ENCODE measurements at regions not wholly inside any gene's neighbourhood (a gene's known extent, or its start where the extent isn't known, plus 50 kb on each side); places are given as distances from the start of the nearest gene placed in this dataset.
"Not testable (repeated sequence)": the region's sequence is repeated elsewhere in the genome, so short reads cannot be mapped to it uniquely, and the experiment has no call there.

DNA sequence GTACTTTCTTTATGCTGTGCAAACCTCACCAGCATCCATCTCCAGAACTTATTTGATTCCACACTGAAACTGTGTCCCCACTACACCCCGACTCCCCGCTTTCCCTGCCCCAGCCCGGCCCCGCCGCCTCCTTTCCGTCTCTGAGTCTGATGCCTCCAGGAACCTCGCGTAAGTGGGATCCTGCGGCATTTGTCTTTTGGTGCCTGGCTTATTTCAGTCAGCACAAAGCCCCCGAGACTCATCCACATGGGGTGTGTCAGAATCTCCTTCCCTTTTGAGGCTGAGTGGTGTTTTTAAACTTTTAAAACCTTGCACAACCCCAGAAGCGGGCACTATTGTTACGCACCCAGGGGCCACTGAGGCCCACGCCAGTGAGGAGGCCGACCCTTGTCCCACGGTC lies 214.4 kb downstream of the BANP start:
- TF ChIP-seq, protein P1, sequence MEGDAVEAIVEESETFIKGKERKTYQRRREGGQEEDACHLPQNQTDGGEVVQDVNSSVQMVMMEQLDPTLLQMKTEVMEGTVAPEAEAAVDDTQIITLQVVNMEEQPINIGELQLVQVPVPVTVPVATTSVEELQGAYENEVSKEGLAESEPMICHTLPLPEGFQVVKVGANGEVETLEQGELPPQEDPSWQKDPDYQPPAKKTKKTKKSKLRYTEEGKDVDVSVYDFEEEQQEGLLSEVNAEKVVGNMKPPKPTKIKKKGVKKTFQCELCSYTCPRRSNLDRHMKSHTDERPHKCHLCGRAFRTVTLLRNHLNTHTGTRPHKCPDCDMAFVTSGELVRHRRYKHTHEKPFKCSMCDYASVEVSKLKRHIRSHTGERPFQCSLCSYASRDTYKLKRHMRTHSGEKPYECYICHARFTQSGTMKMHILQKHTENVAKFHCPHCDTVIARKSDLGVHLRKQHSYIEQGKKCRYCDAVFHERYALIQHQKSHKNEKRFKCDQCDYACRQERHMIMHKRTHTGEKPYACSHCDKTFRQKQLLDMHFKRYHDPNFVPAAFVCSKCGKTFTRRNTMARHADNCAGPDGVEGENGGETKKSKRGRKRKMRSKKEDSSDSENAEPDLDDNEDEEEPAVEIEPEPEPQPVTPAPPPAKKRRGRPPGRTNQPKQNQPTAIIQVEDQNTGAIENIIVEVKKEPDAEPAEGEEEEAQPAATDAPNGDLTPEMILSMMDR (conservative IDR thresholded peaks at IDR 0.05): not testable (repeated sequence)
- TF ChIP-seq ZFX (IDR thresholded peaks at IDR 0.05): not testable (repeated sequence)
